GM12878 (cell line): ENCODE measurements at regions not wholly inside any gene's neighbourhood (a gene's known extent, or its start where the extent isn't known, plus 50 kb on each side); places are given as distances from the start of the nearest gene placed in this dataset.

Experiments
- ATAC-seq: fragments of 200-7000 bp; cut with Tn5 transposase; 3 replicates; pipeline ENCODE4 v1.9.1; 2020; ENCODE audit warnings: mild to moderate bottlenecking, moderate library complexity
- BruUV-seq: library from RNA; stranded (reverse); fragments of 400-500 nt; replicated peaks from 2 replicates; lab custom pipeline; 2021; lab: Mats Ljungman, UMichigan
- CTCF ChIA-PET: fragments of 300-600 bp; sonication (Branson Sonifier 250); formaldehyde crosslinking; extraction: SDS; loops from one replicate; lab custom pipeline; 2021; ENCODE audit warnings: inconsistent platforms; lab: Yijun Ruan, JAX
- POLR2A ChIA-PET: fragments of 350-600 bp; formaldehyde crosslinking; extraction: SDS; loops from one replicate; lab custom pipeline; 2021; ENCODE audit warnings: inconsistent platforms; lab: Charles Lee
- RAD21 ChIA-PET: fragments of 300-600 bp; sonication (Branson Sonifier 250); formaldehyde crosslinking; loops from one replicate; lab custom pipeline; 2023; ENCODE audit warnings: antibody characterized with exemption; ENCODE audit not compliant: unreplicated experiment; lab: Charles Lee
- SMC1A ChIA-PET: fragments of 300-600 bp; sonication (Branson Sonifier 250); formaldehyde crosslinking; loops from one replicate; lab custom pipeline; 2023; ENCODE audit not compliant: unreplicated experiment, uncharacterized antibody; lab: Charles Lee
- DNase-seq: peaks from one replicate; pipeline ENCODE4 v3.0.0-alpha.2; 2011; ENCODE audit warnings: low read depth, low spot score
- FAIRE-seq: peaks from 3 replicates; lab custom pipeline; 2011; peaks lifted over from hg19 to GRCh38; lab: Jason Lieb, UNC
- H2AFZ ChIP-seq: 2 replicates; pipeline ENCODE4 v1.6.0; 2011; ENCODE audit warnings: low read depth, low read length, control low read depth; ENCODE audit not compliant: control insufficient read depth
- H3K27ac ChIP-seq: 2 replicates; pipeline ENCODE4 v1.5.1; 2011; ENCODE audit warnings: control low read depth; ENCODE audit not compliant: control insufficient read depth, insufficient read depth
- H3K27me3 ChIP-seq, 2 experiments: replicated peaks in 1 of 2; 2 replicates each; pipeline versions ENCODE4 v1.6.0 to v1.6.1; 2011; ENCODE audit warnings: low read length in 1 of 2; ENCODE audit not compliant: control insufficient read depth in 2 of 2, insufficient read depth in 2 of 2
- H3K36me3 ChIP-seq, 2 experiments: 2 replicates each; pipeline ENCODE4 v1.5.1; 2011; ENCODE audit warnings: low read length in 1 of 2; ENCODE audit not compliant: control insufficient read depth in 2 of 2, insufficient read depth in 2 of 2
- H3K4me1 ChIP-seq: 2 replicates; pipeline ENCODE4 v1.6.1; 2011; ENCODE audit warnings: mild to moderate bottlenecking, low read length, moderate library complexity, mixed read lengths; ENCODE audit not compliant: control insufficient read depth, insufficient read depth
- H3K4me2 ChIP-seq: 2 replicates; pipeline ENCODE4 v1.6.0; 2011; ENCODE audit warnings: control low read depth; ENCODE audit not compliant: control insufficient read depth, insufficient read depth
- H3K4me3 ChIP-seq: fragments of 200-600 bp; sonication (generic); 2 replicates; pipeline ENCODE4 v1.5.1; 2016
- H3K79me2 ChIP-seq: 2 replicates; pipeline ENCODE4 v1.6.0; 2011; ENCODE audit warnings: low read length; ENCODE audit not compliant: control insufficient read depth, insufficient read depth
- H3K9ac ChIP-seq: 2 replicates; pipeline ENCODE4 v1.8.0; 2011; ENCODE audit warnings: low read length, control low read depth, mixed read lengths; ENCODE audit not compliant: control insufficient read depth, insufficient read depth
- H3K9me3 ChIP-seq: replicated peaks from 3 replicates; pipeline ENCODE4 v1.5.1; 2011; ENCODE audit warnings: mild to moderate bottlenecking, low read length; ENCODE audit not compliant: control insufficient read depth, insufficient read depth
- H4K20me1 ChIP-seq: 2 replicates; pipeline ENCODE4 v1.6.0; 2011; ENCODE audit not compliant: control insufficient read depth, insufficient read depth
- ASH2L ChIP-seq: fragments of 300-600, 200-600 bp; sonication (generic); IDR thresholded peaks from 2 replicates; pipeline ENCODE4 v1.6.1; 2017; ENCODE audit warnings: low read depth, mild to moderate bottlenecking, borderline replicate concordance
- ATF7 ChIP-seq: fragments of 450-650 bp; IDR thresholded peaks from 2 replicates; pipeline ENCODE4 v1.6.1; 2016; ENCODE audit warnings: low read depth, mild to moderate bottlenecking
- CTCF ChIP-seq, 3 experiments: IDR thresholded peaks in 2 of 3; conservative IDR thresholded peaks in 1 of 3; 2 replicates each; pipeline ENCODE4 v1.5.1; 2011; ENCODE audit warnings: low read depth in 3 of 3, low read length in 3 of 3, mild to moderate bottlenecking in 3 of 3, control low read depth in 2 of 3, moderate library complexity in 2 of 3, inconsistent platforms in 1 of 3, mixed read lengths in 1 of 3; ENCODE audit not compliant: control insufficient read depth in 2 of 3, insufficient read depth in 1 of 3; ENCODE audit errors: extremely low read depth in 1 of 3
- JUNB ChIP-seq: IDR thresholded peaks from 2 replicates; pipeline ENCODE4 v1.6.1; 2016; ENCODE audit warnings: antibody characterized with exemption, mild to moderate bottlenecking
- NR2C2 ChIP-seq: IDR thresholded peaks from 2 replicates; pipeline ENCODE4 v1.6.1; 2011; ENCODE audit warnings: borderline replicate concordance, low read depth; ENCODE audit not compliant: control insufficient read depth, insufficient read length
- RCOR1 ChIP-seq: conservative IDR thresholded peaks from 2 replicates; pipeline ENCODE4 v1.6.1; 2012; ENCODE audit warnings: low read depth, low read length, improper control_type of control experiment
- SMARCA5 ChIP-seq: fragments of 450-650 bp; IDR thresholded peaks from 2 replicates; pipeline ENCODE4 v1.6.1; 2017; ENCODE audit warnings: mild to moderate bottlenecking
- TBL1XR1 ChIP-seq: IDR thresholded peaks from 2 replicates; pipeline ENCODE4 v1.6.1; 2012; ENCODE audit warnings: low read depth, low read length, improper control_type of control experiment
- USF2 ChIP-seq: IDR thresholded peaks from 2 replicates; pipeline ENCODE4 v1.6.1; 2011; ENCODE audit warnings: low read depth, low read length, improper control_type of control experiment, borderline replicate concordance
- YY1 ChIP-seq: IDR thresholded peaks from 2 replicates; pipeline ENCODE4 v1.6.1; 2011; ENCODE audit warnings: low read depth, mild to moderate bottlenecking, low read length
- ZBTB40 ChIP-seq: fragments of 450-650 bp; IDR thresholded peaks from 2 replicates; pipeline ENCODE4 v1.6.1; 2016; ENCODE audit warnings: mild to moderate bottlenecking, moderate library complexity, borderline replicate concordance
- ZNF592 ChIP-seq: fragments of 450-650 bp; IDR thresholded peaks from 2 replicates; pipeline ENCODE4 v1.6.1; 2017; ENCODE audit warnings: mild to moderate bottlenecking, moderate library complexity
- WGBS: methylation state at CpG from one replicate; pipeline ENCODE4 v1.1.6; 2016; ENCODE audit warnings: low lambda C conversion rate; ENCODE audit not compliant: insufficient replicate concordance, insufficient coverage; ENCODE audit errors: missing lambda C conversion rate; 5-methylcytosine and 5-hydroxymethylcytosine counted together
- in situ Hi-C: fragments of 300-500 bp; cut with MboI; formaldehyde crosslinking; loops from 9 replicates; pipeline ENCODE4 v1.14.3; 2018; ENCODE audit warnings: mixed read lengths
- intact Hi-C: fragments of 100-400 bp; cut with micrococcal nuclease; formaldehyde crosslinking; loops from one replicate; pipeline ENCODE4 v1.14.2; 2022; ENCODE audit not compliant: unreplicated experiment

- in situ Hi-C loops = no loop called here
- Histone ChIP-seq H3K27ac (no peak overlapping the region), H3K27me3 (no peaks in the 10 kb centered on the region), H3K36me3 (no peaks in the 10 kb centered on the region), H2AFZ (no peak overlapping the region), H3K4me1 (no peaks in the 10 kb centered on the region), H3K4me2 (no peak overlapping the region), H3K9ac (no peak overlapping the region), H3K4me3 (no peak overlapping the region), H3K9me3 (no peaks in the 10 kb centered on the region), H4K20me1 (no peaks in the 10 kb centered on the region), H3K79me2 (no peaks in the 10 kb centered on the region)
- SMC1A ChIA-PET = no interaction called here
- FAIRE-seq (no peak), ATAC-seq (no peak), DNase-seq (no peak)
- WGBS = 0% methylated on average over 1 of the region's 1 CpG
- no TSS peak for BruUV-seq
- intact Hi-C loops = no loop called here
- RAD21 ChIA-PET = no interaction called here
- CTCF ChIA-PET = no interaction called here
- POLR2A ChIA-PET = no interaction called here
- TF ChIP-seq JUNB = no peak
- TF ChIP-seq SMARCA5 = no peak
- TF ChIP-seq ZBTB40 = no peak
- TF ChIP-seq RCOR1 = no peak
- no peak for TF ChIP-seq ATF7
- TF ChIP-seq YY1 = no peak
- TF ChIP-seq ZNF592 = no peak
- no peak for TF ChIP-seq USF2
- TF ChIP-seq CTCF (IDR thresholded peaks at IDR 0.05 in 2 of 3, conservative IDR thresholded peaks at IDR 0.05 in 1 of 3; ENCODE audit: control insufficient read depth in 2 of 3, extremely low read depth in 1 of 3, insufficient read depth in 1 of 3, low read depth in 3 of 3, low read length in 3 of 3) = no peak
- TF ChIP-seq TBL1XR1 = no peak
- no peak for TF ChIP-seq NR2C2
- TF ChIP-seq ASH2L = no peak
Measured at GRCh38 chr17:52732841-52733240, 574.3 kb upstream of the CA10 start.
